KBM-7 (cell line): ENCODE measurements at regions not wholly inside any gene's neighbourhood (a gene's known extent, or its start where the extent isn't known, plus 50 kb on each side); places are given as distances from the start of the nearest gene placed in this dataset.

ENCODE experiments used
- DNase-seq: peaks from one replicate; pipeline ENCODE4 v3.0.0-alpha.2; 2015
- in situ Hi-C: fragments of 300-500 bp; cut with MboI; formaldehyde crosslinking; loops from 2 replicates; pipeline ENCODE4 v1.14.3; 2020; ENCODE audit warnings: low sequenced_read_pairs, low pct_unique_long_range_greater_than_20kb, mixed read lengths

GRCh38 chr1:234554218-234554697 is 55.7 kb downstream of the IRF2BP2 start:
- DNase-seq = no peak
- in situ Hi-C loops = no loop called here

- peak; percentile 23 for DNase-seq
- in situ Hi-C loops = no loop called here
Observed at GRCh38 chr1:234553240-234554188, 56.5 kb downstream of the IRF2BP2 start.

DNA sequence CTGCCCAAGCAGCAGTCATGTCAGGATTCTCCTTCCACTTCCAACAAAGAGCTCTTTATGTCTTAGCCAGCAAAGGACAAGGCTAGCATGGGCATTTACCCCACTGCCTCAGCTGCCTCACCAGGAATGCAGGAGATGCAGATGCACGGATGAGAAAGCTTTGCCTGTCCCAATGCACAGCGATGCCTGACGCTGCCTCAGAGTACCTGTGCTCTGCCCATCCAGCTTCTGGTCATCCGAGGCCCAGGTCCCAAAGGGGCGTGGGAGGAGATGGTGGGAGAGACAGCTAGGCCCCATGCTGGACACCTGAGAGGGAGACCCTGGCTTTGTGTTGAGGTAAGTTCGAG is 59.0 kb downstream of the IRF2BP2 start:
- DNase-seq = no peak
- in situ Hi-C loops = no loop called here

GRCh38 chr1:234550341-234551031 is 59.5 kb downstream of the IRF2BP2 start:
- DNase-seq = no peak
- in situ Hi-C loops = no loop called here

GRCh38 chr1:234549447-234550021 is 60.4 kb downstream of the IRF2BP2 start:
- no peak for DNase-seq
- in situ Hi-C loops = no loop called here

DNA sequence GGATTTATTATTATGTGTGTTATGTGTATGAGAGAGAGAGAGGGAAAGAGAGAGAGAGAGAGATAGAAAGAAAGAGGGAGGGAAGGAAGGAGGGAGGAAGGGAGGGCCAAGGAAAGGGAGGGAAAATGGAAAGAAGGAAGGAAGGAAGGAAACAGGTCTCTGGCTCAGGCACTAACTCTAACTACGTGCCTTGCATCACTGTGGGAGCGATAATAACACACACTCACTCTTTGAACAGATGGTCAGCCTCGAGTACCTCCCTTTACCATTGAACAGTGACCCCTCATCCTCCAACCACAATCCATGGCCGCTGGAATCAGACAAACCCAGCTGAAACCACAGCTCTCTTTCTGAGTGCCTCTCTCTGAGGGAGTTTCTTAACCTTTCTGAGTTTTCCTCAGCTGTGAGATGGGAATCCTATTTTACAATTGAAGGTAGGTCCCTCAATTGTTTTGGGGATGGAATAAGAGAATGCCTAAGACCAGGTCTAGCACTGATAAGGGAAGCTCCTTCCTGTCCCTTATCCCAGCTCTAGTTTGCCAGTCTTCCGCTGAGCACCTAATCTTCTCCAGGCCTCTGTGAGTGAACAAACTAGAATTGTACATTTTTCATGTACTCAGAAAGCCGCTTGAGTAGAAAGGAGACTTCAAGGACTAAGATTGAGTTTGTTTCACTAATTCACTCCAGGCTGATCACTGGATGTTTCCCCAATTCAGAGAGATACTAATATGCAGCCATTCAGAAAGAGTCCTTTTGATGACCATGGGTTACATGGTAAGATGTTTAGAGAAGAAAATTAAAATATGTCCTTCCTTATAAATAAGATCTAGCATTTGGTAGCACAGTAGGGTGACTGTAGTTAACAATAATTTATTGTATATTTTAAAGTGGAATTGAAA is 62.8 kb downstream of the IRF2BP2 start:
- no peak for DNase-seq

GRCh38 chr1:234546387-234546704 is 63.6 kb downstream of the IRF2BP2 start:
- DNase-seq = no peak
- in situ Hi-C loops = no loop called here

More for the DNA sequence above, 62.8 kb downstream of the IRF2BP2 start:
- in situ Hi-C loops = no loop called here

GRCh38 chr1:234545517-234546386 is 64.2 kb downstream of the IRF2BP2 start:
- in situ Hi-C loops = no loop called here

DNA sequence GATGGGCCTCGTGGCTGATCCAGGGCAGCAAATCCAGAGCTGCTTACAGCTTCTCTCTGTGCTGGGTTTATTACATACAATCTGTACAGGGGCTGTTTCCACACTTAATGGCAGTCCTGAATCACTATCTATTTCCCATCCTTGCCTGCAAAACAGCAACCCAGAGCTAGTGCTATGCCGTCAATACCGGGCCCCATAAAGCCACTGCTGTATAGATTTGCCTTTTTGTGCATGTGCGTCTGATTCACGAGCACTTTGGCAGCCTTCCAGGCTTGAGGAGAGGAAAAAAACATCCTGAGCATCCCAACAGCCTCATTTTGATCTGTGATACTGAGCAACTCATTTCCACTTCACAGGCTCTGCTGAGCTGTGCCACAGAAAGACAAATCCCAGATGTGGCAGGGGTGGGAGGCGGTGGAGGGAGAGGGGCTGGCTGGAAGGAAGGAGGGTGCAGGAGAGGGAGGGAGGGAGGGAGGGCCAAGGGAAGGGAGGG is 65.2 kb upstream of the TARBP1 start:
- peak; percentile 67 for DNase-seq
- in situ Hi-C loops = no loop called here

More at GRCh38 chr1:234545517-234546386, 64.2 kb downstream of the IRF2BP2 start:
- no peak for DNase-seq

DNA sequence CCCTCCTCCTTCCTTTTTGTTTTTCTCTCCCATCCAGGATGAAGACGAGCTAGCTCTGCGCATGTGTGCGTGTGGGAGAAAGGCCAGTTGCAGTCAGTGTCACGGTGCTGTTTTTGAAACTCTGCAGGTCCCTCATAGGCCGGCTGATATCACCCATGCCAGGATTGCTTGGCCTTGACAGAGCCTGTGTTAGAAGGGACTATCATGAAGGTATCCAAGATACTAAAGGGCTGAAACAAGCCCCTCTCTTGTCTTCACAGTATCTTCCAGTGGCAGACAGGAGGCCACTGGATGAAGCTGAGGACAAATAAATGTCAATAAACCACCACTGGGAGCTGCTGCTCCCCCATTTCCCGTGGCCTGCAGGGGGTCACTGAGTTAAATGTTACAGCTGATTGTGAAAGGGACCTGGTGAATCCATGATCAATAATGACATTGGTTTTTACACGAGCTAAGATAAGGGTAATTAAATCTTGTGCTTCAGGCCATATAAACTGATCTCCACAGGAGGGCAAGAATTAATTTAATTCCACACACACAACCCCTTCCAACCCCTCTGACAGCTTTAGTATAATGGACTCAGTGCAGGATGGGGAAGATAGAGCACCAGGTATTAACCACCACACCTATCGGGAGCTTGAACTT is 64.6 kb upstream of the TARBP1 start:
- DNase-seq = no peak
- in situ Hi-C loops = no loop called here

DNA sequence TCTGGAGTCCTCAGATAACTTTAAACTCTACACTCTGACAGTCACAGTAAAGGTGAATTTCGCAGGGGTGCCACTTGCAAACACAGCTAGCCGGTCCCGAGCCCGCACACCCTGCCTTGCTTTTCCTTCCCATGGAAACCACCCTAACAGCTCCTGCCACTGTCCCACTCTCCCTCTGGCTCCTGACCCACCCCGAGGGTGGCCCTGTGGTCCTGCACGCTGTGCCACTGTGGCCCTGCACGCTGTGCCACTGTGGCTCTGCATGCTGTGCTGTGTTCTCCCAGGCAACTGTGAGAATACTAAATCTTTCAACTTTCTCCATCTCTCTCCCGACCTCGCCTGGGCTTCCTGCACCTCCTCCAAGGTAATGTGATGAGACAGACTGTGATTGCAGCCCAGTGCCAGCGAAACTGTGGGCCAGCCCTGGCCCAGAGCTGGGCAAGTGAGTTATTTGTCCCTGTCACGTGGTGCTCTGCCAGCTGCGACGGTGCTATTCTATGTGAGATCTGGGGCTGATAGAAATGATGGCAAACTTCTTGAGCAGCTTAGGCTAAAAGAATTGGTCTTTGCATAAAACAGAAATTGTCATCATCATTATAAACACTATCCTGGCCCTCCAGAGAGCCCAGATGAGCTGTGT is 63.4 kb upstream of the TARBP1 start:
- no peak for DNase-seq
- in situ Hi-C loops = no loop called here

GRCh38 chr1:234541286-234541975 is 62.5 kb upstream of the TARBP1 start:
- in situ Hi-C loops = no loop called here
- no peak for DNase-seq

GRCh38 chr1:234540404-234540762 is 61.4 kb upstream of the TARBP1 start:
- in situ Hi-C loops = no loop called here
- no peak for DNase-seq

- no peak for DNase-seq
- in situ Hi-C loops = no loop called here
Observed at GRCh38 chr1:234539666-234540403, 60.9 kb upstream of the TARBP1 start.

- in situ Hi-C loops = no loop called here
Observed at GRCh38 chr1:234538930-234539649, 60.1 kb upstream of the TARBP1 start.

More at GRCh38 chr1:234538930-234539649, 60.1 kb upstream of the TARBP1 start:
- no peak for DNase-seq
